ENCODE measurements at regions not wholly inside any gene's neighbourhood (a gene's known extent, or its start where the extent isn't known, plus 50 kb on each side); places are given as distances from the start of the nearest gene placed in this dataset.

DNA sequence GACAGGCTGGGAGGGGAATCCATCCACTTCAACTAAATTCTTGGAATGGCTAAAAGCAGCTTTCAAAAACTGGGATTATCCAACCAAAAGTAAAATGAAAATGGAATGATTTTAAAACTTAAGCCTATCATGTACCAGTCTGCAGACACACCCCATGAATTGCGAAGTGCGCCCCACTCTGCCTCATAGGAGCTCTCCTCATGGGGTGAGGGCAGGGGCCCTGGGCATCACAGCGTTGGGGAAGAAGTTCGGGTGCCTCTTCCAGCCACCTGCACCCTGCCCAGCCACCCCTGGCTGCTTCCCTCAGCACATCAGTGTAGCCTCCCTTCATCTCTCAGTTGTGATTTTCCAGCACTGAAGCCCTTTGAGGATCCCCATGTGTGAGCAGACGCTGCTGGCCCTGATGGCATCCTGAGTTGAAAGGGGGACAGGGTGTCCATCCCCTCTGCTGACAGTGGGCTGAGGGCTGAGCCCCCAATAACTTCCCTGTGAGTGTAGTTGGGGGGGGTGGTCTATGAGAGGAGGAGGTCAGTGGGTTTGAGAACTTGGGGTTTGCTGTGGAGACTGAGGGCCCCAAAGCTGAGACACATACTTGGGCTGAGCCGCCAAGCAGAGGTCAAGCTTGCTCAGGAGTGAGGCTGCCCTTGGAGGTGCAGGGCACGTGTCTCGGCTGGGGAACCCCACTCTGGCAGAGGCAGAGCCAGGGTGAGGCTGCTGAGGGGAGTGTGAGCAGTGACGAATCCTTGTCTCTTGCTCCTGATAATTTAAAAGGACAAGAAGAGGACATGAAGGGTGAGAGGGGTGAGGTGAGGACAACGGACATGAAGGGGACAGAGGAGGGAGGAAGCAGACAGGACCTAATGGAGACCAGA is 542.1 kb downstream of the TCERG1L start:
- H3K9me3 ChIP-seq, result peaks cover 11 to 33% of the 10 kb centered on the region in 2 donors
- intact Hi-C loops (cut with DNase I; ENCODE audit: low total_unique reads), result no loop called here
- H3K4me1 ChIP-seq, result no peaks in the 10 kb centered on the region
- DNase-seq (ENCODE audit: low spot score in 2 of 2), result peak in 1 of 2 donors; percentile 25
- TF ChIP-seq POLR2A (IDR thresholded peaks at IDR 0.05) (no peak), POLR2AphosphoS5 (IDR thresholded peaks at IDR 0.05) (no peak)
- TF ChIP-seq, protein P1, sequence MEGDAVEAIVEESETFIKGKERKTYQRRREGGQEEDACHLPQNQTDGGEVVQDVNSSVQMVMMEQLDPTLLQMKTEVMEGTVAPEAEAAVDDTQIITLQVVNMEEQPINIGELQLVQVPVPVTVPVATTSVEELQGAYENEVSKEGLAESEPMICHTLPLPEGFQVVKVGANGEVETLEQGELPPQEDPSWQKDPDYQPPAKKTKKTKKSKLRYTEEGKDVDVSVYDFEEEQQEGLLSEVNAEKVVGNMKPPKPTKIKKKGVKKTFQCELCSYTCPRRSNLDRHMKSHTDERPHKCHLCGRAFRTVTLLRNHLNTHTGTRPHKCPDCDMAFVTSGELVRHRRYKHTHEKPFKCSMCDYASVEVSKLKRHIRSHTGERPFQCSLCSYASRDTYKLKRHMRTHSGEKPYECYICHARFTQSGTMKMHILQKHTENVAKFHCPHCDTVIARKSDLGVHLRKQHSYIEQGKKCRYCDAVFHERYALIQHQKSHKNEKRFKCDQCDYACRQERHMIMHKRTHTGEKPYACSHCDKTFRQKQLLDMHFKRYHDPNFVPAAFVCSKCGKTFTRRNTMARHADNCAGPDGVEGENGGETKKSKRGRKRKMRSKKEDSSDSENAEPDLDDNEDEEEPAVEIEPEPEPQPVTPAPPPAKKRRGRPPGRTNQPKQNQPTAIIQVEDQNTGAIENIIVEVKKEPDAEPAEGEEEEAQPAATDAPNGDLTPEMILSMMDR (IDR thresholded peaks at IDR 0.05), result no peak
- no peaks in the 10 kb centered on the region for H3K36me3 ChIP-seq
- peaks cover 0 to 35% of the 10 kb centered on the region in 2 donors for H3K27me3 ChIP-seq
- H3K27ac ChIP-seq, result no peak overlapping the region
- H3K4me3 ChIP-seq, result no peak overlapping the region

DNA sequence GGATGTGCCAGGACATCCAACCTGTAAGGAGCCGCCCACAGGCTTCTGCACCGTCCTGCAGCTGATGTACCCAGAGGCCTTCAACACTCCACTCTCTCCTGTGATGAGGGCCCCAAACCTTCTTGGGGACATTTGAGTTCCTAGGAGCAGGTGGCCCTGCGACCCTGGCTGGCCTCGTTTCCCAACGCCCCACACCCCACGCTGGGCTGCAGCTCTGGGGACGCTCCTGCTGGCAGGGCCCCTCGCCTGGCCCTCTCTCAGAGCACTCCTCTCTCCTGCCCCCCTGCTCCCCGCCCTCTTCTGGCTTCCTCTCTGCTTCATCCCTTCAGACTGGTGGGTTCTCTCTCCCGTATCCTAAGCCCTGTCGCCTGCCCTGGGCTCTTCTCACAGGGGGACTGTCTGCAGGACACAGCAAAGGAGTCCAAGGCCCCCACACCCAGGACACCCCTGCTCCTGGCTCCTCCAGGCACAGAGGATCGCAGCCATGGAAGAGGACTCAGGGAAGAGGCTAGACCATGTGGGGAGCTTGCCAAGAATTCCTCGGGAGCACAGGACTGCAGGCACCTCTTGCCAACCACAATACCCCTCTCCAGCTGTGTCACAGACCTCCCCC is 541.4 kb downstream of the TCERG1L start:
- DNase-seq (ENCODE audit: low spot score in 2 of 2), result peak in 1 of 2 donors; percentile 28

DNA sequence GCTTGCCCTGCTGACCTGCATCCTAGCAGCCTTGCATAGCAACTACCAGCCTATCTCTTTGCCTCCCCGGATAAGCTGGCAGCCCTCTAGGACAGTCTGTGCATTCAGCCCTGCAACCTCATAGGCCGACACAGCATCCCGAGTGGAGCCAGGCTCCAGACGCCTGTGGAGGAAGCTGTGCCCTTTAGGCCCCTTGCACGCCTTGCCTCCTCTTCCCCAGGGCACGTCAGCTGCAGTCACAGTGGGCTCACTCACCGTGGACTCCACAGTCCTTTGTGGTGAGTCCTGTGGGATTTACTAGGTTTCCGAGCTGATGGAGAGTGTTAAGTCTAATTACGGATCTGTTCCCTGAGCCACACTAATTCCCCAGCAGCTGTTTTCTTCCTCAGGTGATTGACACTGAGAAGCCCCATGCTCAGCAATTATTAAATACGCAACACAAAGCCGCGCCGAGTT is 540.0 kb downstream of the TCERG1L start:
- Histone ChIP-seq H3K4me3 (no peak overlapping the region), H3K27me3 (peaks cover 0 to 46% of the 10 kb centered on the region in 2 donors), H3K36me3 (no peaks in the 10 kb centered on the region), H3K27ac (no peak overlapping the region), H3K9me3 (peaks cover 11 to 24% of the 10 kb centered on the region in 2 donors), H3K4me1 (no peaks in the 10 kb centered on the region)
- intact Hi-C loops (cut with DNase I; ENCODE audit: low total_unique reads), result no loop called here
- TF ChIP-seq, protein P1 (IDR thresholded peaks at IDR 0.05), result no peak
- no peak for TF ChIP-seq POLR2A (IDR thresholded peaks at IDR 0.05)
- TF ChIP-seq POLR2AphosphoS5 (IDR thresholded peaks at IDR 0.05), result no peak
- peak in 1 of 2 donors; percentile 3 for DNase-seq (ENCODE audit: low spot score in 2 of 2)

More for the DNA sequence above, 541.4 kb downstream of the TCERG1L start:
- TF ChIP-seq, protein P1 (IDR thresholded peaks at IDR 0.05), result no peak
- no peak for TF ChIP-seq POLR2AphosphoS5 (IDR thresholded peaks at IDR 0.05)
- TF ChIP-seq POLR2A (IDR thresholded peaks at IDR 0.05), result no peak
- no peak overlapping the region for H3K27ac ChIP-seq
- H3K9me3 ChIP-seq, result peaks cover 11 to 28% of the 10 kb centered on the region in 2 donors
- H3K4me1 ChIP-seq, result no peaks in the 10 kb centered on the region
- intact Hi-C loops (cut with DNase I; ENCODE audit: low total_unique reads), result no loop called here
- H3K27me3 ChIP-seq, result peaks cover 0 to 40% of the 10 kb centered on the region in 2 donors
- no peaks in the 10 kb centered on the region for H3K36me3 ChIP-seq
- no peak overlapping the region for H3K4me3 ChIP-seq

DNA sequence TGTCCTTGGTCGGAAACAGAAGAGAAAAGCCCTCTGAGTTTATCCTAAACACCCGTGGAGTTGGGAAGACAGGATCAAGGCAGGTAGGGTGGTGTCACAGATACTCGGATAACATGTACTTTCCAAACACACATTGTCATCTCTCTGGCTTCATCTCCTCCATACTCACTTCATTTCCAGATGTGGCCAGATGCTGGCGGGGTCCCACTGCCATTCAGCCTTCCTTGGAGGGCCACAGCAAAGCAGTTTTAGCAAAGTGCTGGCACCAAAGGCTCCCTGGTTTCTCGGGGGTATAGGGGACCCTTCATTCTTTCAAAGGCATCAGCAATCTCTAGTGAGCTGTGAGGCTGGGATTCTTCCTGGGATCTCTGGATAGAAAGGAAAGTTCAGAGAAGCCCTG is 539.5 kb downstream of the TCERG1L start:
- no peak for DNase-seq (ENCODE audit: low spot score in 2 of 2)
- Histone ChIP-seq H3K27ac (no peak overlapping the region), H3K4me3 (no peak overlapping the region), H3K9me3 (peaks cover 11 to 22% of the 10 kb centered on the region in 2 donors), H3K27me3 (peaks cover 0 to 45% of the 10 kb centered on the region in 2 donors), H3K4me1 (no peaks in the 10 kb centered on the region), H3K36me3 (no peaks in the 10 kb centered on the region)
- intact Hi-C loops (cut with DNase I; ENCODE audit: low total_unique reads), result no loop called here
- TF ChIP-seq POLR2A (IDR thresholded peaks at IDR 0.05) (no peak), POLR2AphosphoS5 (IDR thresholded peaks at IDR 0.05) (no peak)
- TF ChIP-seq, protein P1 (IDR thresholded peaks at IDR 0.05), result no peak

DNA sequence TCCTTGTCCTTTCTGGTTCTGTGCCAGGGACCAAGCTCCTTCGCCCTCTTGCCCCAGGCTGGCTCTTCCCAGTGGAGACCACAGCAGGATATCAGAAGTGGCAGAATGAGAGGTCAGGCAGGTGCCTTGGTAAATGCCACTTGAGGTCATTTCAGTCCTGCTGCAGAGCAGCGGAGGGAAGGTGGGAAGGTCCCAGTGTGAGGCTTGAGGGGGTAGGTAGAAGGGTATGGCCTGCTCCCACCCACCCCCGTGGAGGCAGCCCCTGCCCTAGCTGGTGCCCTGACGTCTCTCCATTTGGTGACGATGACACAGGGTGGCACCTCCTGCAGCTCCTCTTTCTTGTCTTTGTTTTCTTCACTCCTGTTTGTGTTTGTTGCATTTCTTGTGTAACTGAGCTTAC is 538.8 kb downstream of the TCERG1L start:
- H3K9me3 ChIP-seq, result peaks cover 4 to 16% of the 10 kb centered on the region in 2 donors
- no peak for TF ChIP-seq POLR2A (IDR thresholded peaks at IDR 0.05)
- TF ChIP-seq, protein P1 (IDR thresholded peaks at IDR 0.05), result no peak
- no peak for TF ChIP-seq POLR2AphosphoS5 (IDR thresholded peaks at IDR 0.05)
- DNase-seq (ENCODE audit: low spot score in 2 of 2), result no peak
- H3K27ac ChIP-seq, result no peak overlapping the region
- intact Hi-C loops (cut with DNase I; ENCODE audit: low total_unique reads), result no loop called here
- H3K4me1 ChIP-seq, result no peaks in the 10 kb centered on the region
- no peak overlapping the region for H3K4me3 ChIP-seq
- H3K36me3 ChIP-seq, result no peaks in the 10 kb centered on the region
- peaks cover 0 to 45% of the 10 kb centered on the region in 2 donors for H3K27me3 ChIP-seq
